ENCODE measurements at regions not wholly inside any gene's neighbourhood (a gene's known extent, or its start where the extent isn't known, plus 50 kb on each side); places are given as distances from the start of the nearest gene placed in this dataset.

GRCh38 chr6:114439411-114439810 is 96.6 kb upstream of the HS3ST5 start:
- ChIA-PET CTCF (ENCODE audit: low intra/inter-chr PET ratio) (no interaction called here), POLR2A (no interaction called here)
- Histone ChIP-seq H4K20me1 (replicated peaks; ENCODE audit: control insufficient read depth, insufficient read depth, low read length) (no peaks in the 10 kb centered on the region), H3K27ac (ENCODE audit: extremely low read depth, low read depth, low read length) (no peak overlapping the region), H3K9ac (ENCODE audit: insufficient read depth in 1 of 2, low read depth in 2 of 2, low read length in 2 of 2) (no peak overlapping the region), H3K79me2 (ENCODE audit: control insufficient read depth, insufficient read depth, low read length) (no peaks in the 10 kb centered on the region), H3K36me3 (ENCODE audit: control insufficient read depth, insufficient read depth, low read length) (no peaks in the 10 kb centered on the region), H3K9me3 (replicated peaks; ENCODE audit: control insufficient read depth, insufficient read depth, low read depth, low read length) (no peaks in the 10 kb centered on the region), H3K9me1 (ENCODE audit: control insufficient read depth, insufficient read depth, low read length) (no peaks in the 10 kb centered on the region), H2AFZ (ENCODE audit: low read depth, low read length) (no peak overlapping the region), H3K4me1 (replicated peaks in 1 of 2; ENCODE audit: control insufficient read depth in 2 of 2, insufficient read depth in 2 of 2, low read length in 2 of 2) (no peaks in the 10 kb centered on the region), H3K27me3 (ENCODE audit: control insufficient read depth in 2 of 2, insufficient read depth in 2 of 2, low read length in 2 of 2) (no peaks in the 10 kb centered on the region), H3K4me3 (no peak overlapping the region), H3K4me2 (ENCODE audit: insufficient read depth, low read length) (no peak overlapping the region)
- DNase-seq (ENCODE audit: extremely low read depth in 1 of 4, low spot score in 3 of 4), result no peak
- no TSS peak for BruUV-seq (replicated peaks)
- 4% methylated on average over 1 of the region's 1 CpG for WGBS (ENCODE audit: insufficient coverage, low coverage, missing lambda C conversion rate)
- no peak for FAIRE-seq
- intact Hi-C loops (cut with micrococcal nuclease), result no loop called here
- in situ Hi-C loops (cut with MboI), result no loop called here
- no peak for ATAC-seq
- TF ChIP-seq LEF1 (IDR thresholded peaks at IDR 0.05) (no peak), MAFK (IDR thresholded peaks at IDR 0.05; ENCODE audit: low read length) (peak; percentile 47; the same call in 1 of the 2 replicates), MAFF (IDR thresholded peaks at IDR 0.05; ENCODE audit: low read length) (peak; percentile 10; the same call in 1 of the 2 replicates), C11orf30 (IDR thresholded peaks at IDR 0.05; ENCODE audit: low read depth) (peak; percentile 30; the same call in 1 of the 2 replicates), MAFG (tag; conservative IDR thresholded peaks at IDR 0.05) (peak; percentile 42; the same call in 1 of the 2 replicates), ZNF316 (IDR thresholded peaks at IDR 0.05) (peak; percentile 48; the same call in 1 of the 2 replicates), POLR2G (IDR thresholded peaks at IDR 0.05; ENCODE audit: low read depth, low read length) (no peak)

- Histone ChIP-seq H3K27ac (ENCODE audit: extremely low read depth, low read depth, low read length) (no peak overlapping the region), H2AFZ (ENCODE audit: low read depth, low read length) (no peak overlapping the region), H3K79me2 (ENCODE audit: control insufficient read depth, insufficient read depth, low read length) (no peaks in the 10 kb centered on the region), H3K9me1 (ENCODE audit: control insufficient read depth, insufficient read depth, low read length) (no peaks in the 10 kb centered on the region), H3K4me3 (no peak overlapping the region), H3K27me3 (ENCODE audit: control insufficient read depth in 2 of 2, insufficient read depth in 2 of 2, low read length in 2 of 2) (no peaks in the 10 kb centered on the region), H3K9me3 (replicated peaks; ENCODE audit: control insufficient read depth, insufficient read depth, low read depth, low read length) (no peaks in the 10 kb centered on the region), H3K36me3 (ENCODE audit: control insufficient read depth, insufficient read depth, low read length) (no peaks in the 10 kb centered on the region), H3K9ac (ENCODE audit: insufficient read depth in 1 of 2, low read depth in 2 of 2, low read length in 2 of 2) (no peak overlapping the region), H3K4me2 (ENCODE audit: insufficient read depth, low read length) (no peak overlapping the region), H3K4me1 (replicated peaks in 1 of 2; ENCODE audit: control insufficient read depth in 2 of 2, insufficient read depth in 2 of 2, low read length in 2 of 2) (no peaks in the 10 kb centered on the region), H4K20me1 (replicated peaks; ENCODE audit: control insufficient read depth, insufficient read depth, low read length) (no peaks in the 10 kb centered on the region)
- POLR2A ChIA-PET, result no interaction called here
- BruUV-seq (replicated peaks), result no TSS peak
- ATAC-seq (no peak), DNase-seq (ENCODE audit: extremely low read depth in 1 of 4, low spot score in 3 of 4) (no peak), FAIRE-seq (no peak)
- in situ Hi-C loops (cut with MboI) (no loop called here), intact Hi-C loops (cut with micrococcal nuclease) (no loop called here)
- CTCF ChIA-PET (ENCODE audit: low intra/inter-chr PET ratio), result no interaction called here
- TF ChIP-seq ZNF316 (IDR thresholded peaks at IDR 0.05), result peak; percentile 83
- TF ChIP-seq C11orf30 (IDR thresholded peaks at IDR 0.05; ENCODE audit: low read depth), result peak; percentile 54; the same call in 1 of the 2 replicates
- no peak for TF ChIP-seq NRF1 (conservative IDR thresholded peaks at IDR 0.05 in 1 of 2, IDR thresholded peaks at IDR 0.05 in 1 of 2)
- TF ChIP-seq ZBTB33 (CRISPR knock-in tag; IDR thresholded peaks at IDR 0.05), result no peak
- TF ChIP-seq MAFF (IDR thresholded peaks at IDR 0.05; ENCODE audit: low read length), result peak; percentile 56; the same call in 1 of the 2 replicates
- peak; percentile 49; the same call in 1 of the 2 replicates for TF ChIP-seq MAFG (tag; conservative IDR thresholded peaks at IDR 0.05)
- no peak for TF ChIP-seq RBM25 (IDR thresholded peaks at IDR 0.05; ENCODE audit: low read depth, low read length, severe bottlenecking)
- no peak for TF ChIP-seq FIP1L1 (IDR thresholded peaks at IDR 0.05; ENCODE audit: low read depth, low read length, poor library complexity, severe bottlenecking)
- no peak for TF ChIP-seq NR3C1 (CRISPR knock-in tag; IDR thresholded peaks at IDR 0.05)
- TF ChIP-seq TRIM24 (IDR thresholded peaks at IDR 0.05), result no peak
- TF ChIP-seq MAFK (IDR thresholded peaks at IDR 0.05; ENCODE audit: low read length), result peak; percentile 47; the same call in 1 of the 2 replicates
- 8% methylated on average over 1 of the region's 1 CpG for WGBS (ENCODE audit: insufficient coverage, low coverage, missing lambda C conversion rate)
These were observed 94.4 kb upstream of the HS3ST5 start for GRCh38 chr6:114437235-114437634.

All from K562 (cell line).